D721Med (cell line): ENCODE measurements at regions not wholly inside any gene's neighbourhood (a gene's known extent, or its start where the extent isn't known, plus 50 kb on each side); places are given as distances from the start of the nearest gene placed in this dataset.

Source experiments
- DNase-seq: peaks from one replicate; pipeline ENCODE4 v3.0.0; 2011; ENCODE audit warnings: low spot score; ENCODE audit not compliant: insufficient read length
- FAIRE-seq: peaks from 2 replicates; lab custom pipeline; 2011; peaks lifted over from hg19 to GRCh38; lab: Jason Lieb, UNC
- CTCF ChIP-seq: IDR thresholded peaks from 2 replicates; pipeline ENCODE4 v1.5.1; 2012; ENCODE audit warnings: mild to moderate bottlenecking, control low read depth; ENCODE audit not compliant: insufficient read depth; ENCODE audit errors: missing control alignments

- TF ChIP-seq CTCF: no peak
- DNase-seq (no peak), FAIRE-seq (no peak)
These were observed 379.9 kb upstream of the PDE3A start for GRCh38 chr12:19988459-19988873.

DNA sequence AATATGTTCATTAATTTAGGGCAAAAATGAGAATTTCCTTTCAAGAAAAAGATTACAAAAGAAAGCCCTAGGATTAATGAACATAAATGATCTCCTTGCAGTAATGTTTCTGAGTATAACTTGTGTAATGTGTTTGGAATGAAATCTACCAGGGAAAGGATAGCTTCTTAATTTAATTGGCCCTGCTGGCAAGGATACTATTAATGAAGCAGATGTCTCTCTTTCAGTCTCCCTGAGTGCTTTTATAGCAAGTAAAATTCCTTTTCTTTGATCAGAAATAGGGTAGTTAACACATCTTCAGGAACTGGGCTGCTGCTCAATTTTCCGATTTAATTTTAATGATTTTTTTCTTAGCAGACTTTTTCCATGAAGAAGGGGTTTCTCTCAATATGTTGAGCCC, 379.4 kb upstream of the PDE3A start:
- no peak for TF ChIP-seq CTCF
- FAIRE-seq (no peak), DNase-seq (no peak)

DNA sequence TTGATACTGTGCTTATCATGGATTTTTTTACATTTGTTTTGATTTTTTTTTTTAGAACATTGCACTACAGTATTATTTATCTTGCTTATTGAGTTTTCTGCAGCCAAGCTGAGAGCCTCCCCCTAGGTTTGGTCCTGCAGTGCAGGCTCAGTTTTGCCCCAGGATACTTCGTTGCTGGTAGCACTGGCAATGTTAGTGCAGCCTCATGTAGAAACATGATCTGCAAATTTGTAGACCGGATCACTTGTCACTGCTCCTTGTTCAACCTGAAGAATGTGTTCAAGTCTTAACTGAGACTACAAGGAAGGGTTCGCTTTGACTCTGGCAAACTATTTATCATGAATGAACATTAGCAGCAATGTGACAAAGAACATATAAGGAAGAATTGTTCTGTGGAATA, 377.2 kb upstream of the PDE3A start:
- DNase-seq (no peak), FAIRE-seq (no peak)
- no peak for TF ChIP-seq CTCF

GRCh38 chr12:19992311-19992710, 376.0 kb upstream of the PDE3A start:
- FAIRE-seq: no peak
- TF ChIP-seq CTCF: no peak
- no peak for DNase-seq

GRCh38 chr12:19994968-19995367, 373.4 kb upstream of the PDE3A start:
- no peak for FAIRE-seq
- no peak for TF ChIP-seq CTCF
- DNase-seq: no peak

- DNase-seq (no peak), FAIRE-seq (peak; percentile 29)
- TF ChIP-seq CTCF: no peak
These were observed 370.5 kb upstream of the PDE3A start for GRCh38 chr12:19997656-19998400.

GRCh38 chr12:19998411-19998810, 369.9 kb upstream of the PDE3A start:
- no peak for FAIRE-seq
- DNase-seq: no peak
- TF ChIP-seq CTCF: no peak
